GM19467 (cell line): ENCODE measurements at regions not wholly inside any gene's neighbourhood (a gene's known extent, or its start where the extent isn't known, plus 50 kb on each side); places are given as distances from the start of the nearest gene placed in this dataset.

Experiments
- ATAC-seq: cut with Tn5 transposase; IDR thresholded peaks from one replicate; pipeline ENCODE4 v1.9.1; 2021; ENCODE audit warnings: mild to moderate bottlenecking, moderate library complexity; ENCODE audit not compliant: unreplicated experiment

DNA sequence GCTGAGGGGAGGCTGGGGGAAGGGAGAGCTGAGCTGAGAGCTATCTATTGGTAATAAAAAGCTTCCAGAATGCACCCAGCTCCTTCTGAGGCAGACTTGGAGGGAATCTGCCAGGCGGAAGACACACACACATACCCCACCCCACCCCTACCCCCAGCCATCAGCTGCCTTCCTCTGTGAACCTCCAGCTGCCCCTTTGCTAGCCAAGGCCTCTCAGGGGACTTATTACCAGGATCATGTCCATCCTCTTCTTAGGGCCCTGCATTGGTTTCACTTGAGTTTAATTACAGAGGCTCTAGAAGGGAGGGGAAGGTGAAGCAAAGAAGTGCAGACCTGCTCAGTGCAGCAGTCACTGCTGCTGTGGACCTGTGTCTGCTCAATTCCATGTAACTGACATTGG is 156.4 kb downstream of the OMA1 start:
- ATAC-seq = no peak

- ATAC-seq = no peak
These were observed 166.2 kb downstream of the OMA1 start for GRCh38 chr1:58380345-58380744.

GRCh38 chr1:58367217-58367616 is 179.3 kb downstream of the OMA1 start:
- ATAC-seq = no peak

DNA sequence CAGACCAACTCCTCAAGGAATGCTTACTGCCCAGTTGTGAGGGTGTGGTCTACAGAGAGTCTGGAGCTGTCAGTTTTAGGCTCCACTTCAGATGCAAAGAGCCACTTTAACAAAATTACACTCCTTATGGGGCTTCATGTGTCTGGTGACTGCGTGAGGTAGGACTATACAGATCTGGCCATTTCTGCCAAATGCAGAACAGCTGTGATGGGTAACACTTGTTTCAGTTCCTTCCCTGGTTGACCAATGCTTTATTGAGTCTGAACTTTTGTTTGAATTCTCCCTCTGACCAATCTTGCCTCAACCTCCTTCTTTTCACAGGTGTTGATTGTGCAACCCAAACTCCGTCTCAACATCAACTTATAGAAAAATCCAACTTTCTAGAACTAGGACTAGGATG is 181.2 kb downstream of the OMA1 start:
- ATAC-seq = no peak

DNA sequence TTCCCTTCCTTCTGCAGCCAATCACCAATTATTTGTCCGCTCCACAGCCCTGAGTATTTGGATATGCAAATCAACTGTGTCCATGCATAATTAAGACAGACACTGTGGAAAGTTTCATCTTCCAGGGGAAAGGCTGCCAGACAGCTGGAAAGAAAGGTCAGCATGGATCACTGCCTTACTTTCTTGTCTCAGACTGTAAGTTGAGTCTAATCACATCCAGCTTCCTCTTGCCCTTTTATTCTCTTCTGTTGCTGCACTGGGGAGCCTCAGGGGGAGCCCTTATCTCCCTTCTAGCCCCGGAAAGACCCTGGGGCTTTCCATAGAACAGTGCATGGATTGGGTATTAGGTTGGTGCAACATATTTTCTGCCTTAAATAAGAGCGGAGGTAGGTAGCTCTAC is 182.9 kb downstream of the OMA1 start:
- no peak for ATAC-seq

DNA sequence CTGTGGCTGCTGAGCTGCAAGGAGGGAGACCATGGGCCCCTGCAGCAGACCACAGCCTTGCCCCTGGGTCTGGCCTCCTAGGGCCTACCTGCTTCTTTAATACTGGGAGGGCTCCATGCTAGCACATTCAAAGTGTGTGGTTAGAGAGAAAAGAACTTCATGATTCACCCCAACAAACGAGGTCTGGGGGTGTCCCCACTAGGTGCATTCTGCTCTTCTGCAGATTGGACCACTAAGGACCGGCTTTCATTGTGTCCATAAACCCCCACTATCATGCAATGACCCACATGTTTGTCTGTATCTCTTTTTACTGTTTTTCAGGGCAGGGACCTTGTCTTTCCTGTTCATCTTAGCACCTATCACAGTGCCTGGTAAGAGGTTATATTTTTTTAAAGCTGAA is 185.4 kb downstream of the OMA1 start:
- no peak for ATAC-seq

- ATAC-seq = no peak
These were observed 188.2 kb downstream of the OMA1 start for GRCh38 chr1:58358346-58358745.

DNA sequence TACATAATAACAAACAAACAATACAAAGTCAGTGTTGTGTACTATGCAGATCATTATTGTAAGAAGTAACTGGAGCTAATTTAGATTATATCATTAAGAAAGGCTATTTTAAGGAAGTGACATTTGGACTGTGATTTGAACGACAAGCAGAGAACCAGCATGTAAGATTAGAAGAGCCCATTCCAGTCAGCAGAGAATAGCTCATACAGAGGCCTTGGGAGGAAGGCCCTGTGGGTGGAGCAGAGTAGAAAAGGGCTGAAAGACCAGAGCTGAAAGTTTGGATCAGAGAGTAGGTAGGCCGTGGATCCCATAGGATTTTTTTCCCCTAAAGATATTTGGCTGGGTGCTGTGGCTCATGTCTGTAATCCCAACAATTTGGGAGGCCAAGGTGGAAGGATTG is 190.1 kb downstream of the OMA1 start:
- no peak for ATAC-seq

- no peak for ATAC-seq
These were observed 193.4 kb downstream of the OMA1 start for GRCh38 chr1:58353168-58353567.

- ATAC-seq = no peak
These were observed 193.9 kb downstream of the OMA1 start for GRCh38 chr1:58352476-58353092.

GRCh38 chr1:58346036-58346355 is 200.5 kb downstream of the OMA1 start:
- no peak for ATAC-seq

DNA sequence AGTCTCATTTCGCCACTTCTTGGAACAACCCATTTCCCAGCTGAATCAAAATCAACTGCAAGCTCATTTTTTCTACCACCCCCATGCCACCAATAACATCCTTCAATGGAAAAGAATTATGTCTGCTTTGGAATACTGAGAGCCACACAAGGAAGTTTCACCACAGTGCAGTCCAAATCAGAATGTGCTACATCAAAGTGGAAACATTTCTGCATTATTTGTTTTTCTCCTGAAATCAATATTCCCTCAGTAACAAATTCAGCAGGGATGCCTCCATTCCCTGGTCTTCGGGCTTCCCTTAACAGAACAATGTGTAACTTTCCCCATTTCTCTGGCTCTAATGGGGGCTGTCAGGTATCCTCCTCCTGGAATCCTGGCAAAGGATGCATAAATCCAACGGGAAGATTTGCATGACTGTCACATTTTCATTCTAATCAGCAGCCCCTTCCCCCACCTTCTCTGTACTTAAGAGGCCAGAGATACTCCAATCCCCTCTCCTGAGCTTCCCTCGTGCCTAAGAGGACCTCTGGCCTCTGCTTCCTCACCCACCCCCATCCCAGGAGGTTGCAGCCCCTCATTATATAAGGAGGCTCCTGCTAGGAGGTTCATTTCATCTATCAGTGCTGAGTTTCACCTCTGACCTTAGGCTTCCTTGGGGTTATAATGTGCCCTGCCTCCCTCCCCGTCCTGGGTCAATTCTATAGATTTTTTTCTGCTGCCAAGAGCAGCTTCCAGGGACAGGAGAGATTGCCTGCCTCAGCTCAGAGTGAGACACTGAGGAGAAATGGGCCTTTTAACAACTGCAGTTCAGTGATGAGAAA is 201.1 kb downstream of the OMA1 start:
- no peak for ATAC-seq

- ATAC-seq = no peak
These were observed 206.3 kb downstream of the OMA1 start for GRCh38 chr1:58340185-58340584.

- no peak for ATAC-seq
These were observed 208.4 kb downstream of the OMA1 start for GRCh38 chr1:58338081-58338480.

GRCh38 chr1:58333511-58333910 is 213.0 kb downstream of the OMA1 start:
- ATAC-seq = no peak

- no peak for ATAC-seq
These were observed 215.4 kb downstream of the OMA1 start for GRCh38 chr1:58331156-58331555.

DNA sequence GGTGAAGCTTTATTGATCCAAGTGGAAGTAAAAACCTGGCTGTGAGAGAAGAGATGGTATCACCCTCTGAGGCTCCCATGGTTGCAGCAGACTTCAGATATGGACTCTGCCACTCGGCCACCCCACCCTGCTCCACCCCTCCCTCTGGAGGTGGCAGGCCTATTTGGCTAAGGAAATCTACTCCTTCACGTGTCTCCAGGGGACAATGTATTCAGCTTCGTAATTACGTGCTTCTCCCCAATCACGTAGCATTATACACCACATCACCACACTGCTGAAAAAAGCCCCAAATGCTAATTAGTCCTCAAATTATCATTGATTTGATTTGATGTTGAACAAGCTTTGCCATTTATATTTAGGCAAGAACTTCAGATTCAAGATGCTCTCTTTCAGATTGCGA is 220.7 kb downstream of the OMA1 start:
- ATAC-seq = no peak

DNA sequence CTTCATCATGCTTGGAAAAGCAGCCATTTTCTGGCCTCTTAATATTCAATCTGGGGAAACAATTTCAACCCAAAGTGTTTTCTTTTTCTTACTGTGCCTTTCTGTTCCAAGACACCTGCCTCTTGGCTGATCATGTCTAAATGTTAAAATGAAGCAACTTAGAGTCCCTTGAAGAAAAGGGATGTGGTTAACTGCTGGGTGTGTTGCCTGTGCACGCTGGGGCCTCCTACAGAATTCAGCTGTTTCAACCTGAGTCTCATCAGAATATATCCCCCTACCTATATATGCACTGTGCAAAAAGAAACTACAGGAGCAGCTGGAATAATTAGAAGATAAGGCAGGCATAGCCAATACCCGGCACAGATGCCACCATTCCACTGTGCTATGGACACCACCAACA is 222.0 kb downstream of the OMA1 start:
- no peak for ATAC-seq

DNA sequence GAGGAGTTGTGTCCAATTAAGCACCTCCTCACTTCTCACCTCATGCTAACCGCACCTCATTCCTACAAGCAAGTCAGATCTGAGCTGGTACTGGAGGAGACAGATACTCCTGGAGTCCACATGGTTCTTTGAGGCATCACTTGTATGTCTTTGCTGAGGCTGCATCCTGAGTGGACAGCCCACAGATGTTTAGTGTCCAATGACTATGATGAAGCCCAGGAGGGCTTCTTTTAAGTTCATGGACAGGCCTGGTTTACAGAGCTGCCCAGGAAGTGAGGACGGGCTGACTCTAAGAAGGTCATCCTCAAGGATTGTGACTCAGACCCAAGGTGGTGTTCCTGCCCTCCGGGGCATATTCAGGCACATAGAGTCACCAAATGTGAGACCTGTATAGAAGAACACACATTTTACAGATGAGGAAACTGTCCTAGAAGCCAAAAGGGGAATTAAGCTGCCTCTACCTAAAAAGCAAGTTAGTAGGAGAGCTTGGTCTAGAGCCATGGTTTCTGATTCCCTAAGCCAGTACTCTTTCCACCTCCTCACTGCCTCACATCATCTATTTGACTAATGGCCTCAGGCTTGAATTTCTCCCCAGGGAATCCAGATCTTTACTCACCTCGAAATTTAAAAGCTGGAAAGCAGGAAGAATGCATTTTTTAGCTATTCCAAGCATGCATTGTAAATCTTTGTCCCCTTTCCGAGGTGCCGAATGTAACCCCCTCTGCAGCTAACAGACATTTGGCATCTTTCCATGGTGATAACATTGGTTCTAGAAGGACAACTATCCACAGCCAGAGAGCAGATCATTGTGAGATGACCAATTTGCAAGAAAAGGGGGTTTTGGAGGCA is 228.1 kb downstream of the OMA1 start:
- ATAC-seq = no peak

- ATAC-seq = no peak
These were observed 228.8 kb downstream of the OMA1 start for GRCh38 chr1:58317694-58318093.

DNA sequence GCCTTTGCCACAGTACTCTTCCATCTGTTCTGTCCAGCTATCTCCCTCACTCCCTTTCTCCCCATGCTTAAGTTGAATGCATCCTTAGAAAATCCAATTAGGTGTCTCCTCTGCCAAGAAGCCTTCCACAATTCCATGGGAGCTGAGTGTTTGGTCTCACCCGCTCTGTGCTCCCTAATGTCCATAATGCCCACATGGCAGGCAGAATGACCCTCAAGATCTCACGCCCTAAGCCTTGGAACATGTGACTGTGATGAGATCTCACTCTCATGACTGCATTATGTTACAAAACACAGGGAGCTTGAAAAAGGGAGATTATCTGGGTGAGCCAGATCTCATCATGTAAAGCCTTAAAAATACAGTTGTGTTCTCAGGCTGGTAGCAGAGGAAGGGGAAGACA is 229.4 kb downstream of the OMA1 start:
- ATAC-seq = no peak

- no peak for ATAC-seq
These were observed 230.4 kb downstream of the OMA1 start for GRCh38 chr1:58316141-58316540.
